Epithelial cell of esophagus (primary cell): ENCODE measurements at regions not wholly inside any gene's neighbourhood (a gene's known extent, or its start where the extent isn't known, plus 50 kb on each side); places are given as distances from the start of the nearest gene placed in this dataset.

Experiments used
- DNase-seq: peaks from one replicate; pipeline ENCODE4 v3.0.0; 2010; ENCODE audit warnings: low read depth
- H3K4me3 ChIP-seq: 2 replicates; pipeline ENCODE4 v1.5.1; 2011; ENCODE audit warnings: mild to moderate bottlenecking, low read length, control low read depth
- CTCF ChIP-seq: IDR thresholded peaks from 2 replicates; pipeline ENCODE4 v1.5.1; 2011; ENCODE audit warnings: low read depth, mild to moderate bottlenecking, low read length, control low read depth, inconsistent platforms; ENCODE audit not compliant: insufficient read depth; ENCODE audit errors: missing control alignments

DNA sequence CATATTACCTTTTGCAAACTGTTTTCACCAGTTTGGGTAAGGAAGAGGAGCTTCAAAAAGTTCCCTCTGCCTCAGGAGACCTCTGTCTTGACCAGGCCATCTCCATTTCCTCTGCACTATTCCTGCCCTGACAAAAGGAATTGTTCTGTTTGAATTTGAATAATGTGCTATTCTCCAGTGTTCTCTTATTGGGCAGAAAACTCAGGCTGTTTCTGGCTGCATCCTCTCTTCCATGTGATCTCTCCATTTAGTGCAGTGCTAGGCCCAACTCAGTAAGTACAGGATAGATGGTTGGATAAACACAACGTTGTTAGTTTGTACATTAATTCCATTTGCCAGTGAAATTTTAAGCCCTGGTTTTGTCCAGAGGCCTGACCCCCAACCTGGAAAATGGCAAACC, 102.2 kb upstream of the CELF4 start:
- H3K4me3 ChIP-seq, result no peak overlapping the region
- no peak for DNase-seq
- no peak for TF ChIP-seq CTCF

DNA sequence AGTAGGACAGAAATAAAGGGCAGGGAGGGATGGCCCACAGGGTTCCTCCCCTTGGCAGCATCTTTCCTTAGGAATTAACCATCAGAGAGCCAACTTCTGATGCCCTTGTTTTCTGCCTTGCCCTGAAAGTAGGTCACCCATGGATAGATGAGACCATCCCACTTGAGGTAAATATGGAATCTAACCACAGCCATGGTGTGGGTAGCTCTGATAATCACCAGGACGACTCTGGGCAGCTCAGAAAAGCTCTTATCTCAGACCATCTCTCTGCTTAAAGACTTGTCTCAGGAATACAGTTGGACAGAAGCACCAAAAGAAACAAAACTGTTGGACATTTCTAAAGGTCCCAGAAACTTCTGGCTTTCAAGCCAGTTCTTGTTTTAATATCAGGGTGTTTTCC, 101.4 kb upstream of the CELF4 start:
- DNase-seq, result no peak
- no peak overlapping the region for H3K4me3 ChIP-seq
- TF ChIP-seq CTCF, result no peak

DNA sequence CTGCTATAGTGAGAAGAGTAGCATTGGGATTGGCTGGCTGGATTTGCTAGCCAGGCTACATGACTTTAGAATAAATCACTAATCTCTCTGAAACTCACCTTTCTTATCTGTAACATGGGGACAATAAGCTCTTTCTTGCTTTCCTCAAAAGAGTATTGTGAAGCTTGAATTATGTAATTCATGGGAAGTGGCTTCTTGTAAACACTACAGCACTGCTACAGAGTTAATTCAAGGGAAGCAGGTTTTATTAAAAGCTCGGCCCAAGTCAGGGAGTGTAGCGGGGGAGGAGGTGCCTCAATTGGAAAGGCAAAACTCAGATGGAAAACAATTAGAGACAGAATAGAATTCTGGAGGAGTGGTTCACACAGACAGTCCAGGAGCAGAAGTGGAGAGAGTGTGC, 100.9 kb upstream of the CELF4 start:
- DNase-seq, result no peak
- no peak for TF ChIP-seq CTCF
- no peak overlapping the region for H3K4me3 ChIP-seq

DNA sequence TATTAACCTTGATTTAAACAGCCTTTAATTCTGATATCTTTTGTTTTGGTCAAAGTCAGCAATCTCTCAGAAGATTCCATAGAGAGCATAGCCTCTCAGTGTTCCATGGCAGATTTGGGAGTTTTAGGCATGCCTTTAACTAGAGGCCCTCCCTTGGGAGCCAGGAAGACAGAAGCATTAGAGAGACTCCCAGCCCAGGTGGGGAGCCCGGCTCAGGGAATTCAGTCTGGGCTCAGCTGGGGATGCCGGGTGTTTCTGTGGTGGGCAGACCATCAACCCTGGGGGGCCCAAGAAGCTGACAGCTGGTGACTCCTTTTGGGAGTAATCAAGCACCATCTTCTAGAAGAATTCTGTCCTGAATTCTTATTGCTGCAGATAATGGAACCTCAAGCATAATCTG, 99.7 kb upstream of the CELF4 start:
- DNase-seq, result no peak
- TF ChIP-seq CTCF, result no peak
- no peak overlapping the region for H3K4me3 ChIP-seq

DNA sequence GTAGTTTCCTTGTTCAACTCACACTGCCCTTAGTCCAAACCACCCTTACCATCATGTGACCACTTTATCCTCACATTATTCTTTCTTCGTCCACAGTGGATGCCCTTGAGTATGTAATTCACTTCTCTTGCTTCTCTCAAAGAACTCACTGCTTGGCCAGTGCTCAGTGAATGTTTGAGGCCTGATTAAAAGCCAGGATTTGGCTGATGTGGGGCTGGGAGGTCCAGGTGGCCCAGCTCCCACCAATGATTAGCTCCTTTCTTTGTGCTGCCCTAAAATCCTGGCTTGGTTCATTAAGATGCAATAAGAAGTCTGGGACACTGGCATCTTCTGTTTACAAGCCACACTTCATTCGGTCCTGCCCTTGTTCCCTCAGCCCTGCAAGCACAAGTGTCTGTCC, 97.8 kb upstream of the CELF4 start:
- no peak for DNase-seq
- no peak overlapping the region for H3K4me3 ChIP-seq
- no peak for TF ChIP-seq CTCF

- DNase-seq, result no peak
Observed at GRCh38 chr18:37662546-37663339, 97.1 kb upstream of the CELF4 start.

More at GRCh38 chr18:37662546-37663339, 97.1 kb upstream of the CELF4 start:
- TF ChIP-seq CTCF, result no peak
- no peak overlapping the region for H3K4me3 ChIP-seq
